ENCODE measurements at regions not wholly inside any gene's neighbourhood (a gene's known extent, or its start where the extent isn't known, plus 50 kb on each side); places are given as distances from the start of the nearest gene placed in this dataset.
A peak's percentile ranks its signal among the peaks of the same experiment; 100 is the strongest.

GRCh38 chr3:22236490-22237270, 485.7 kb upstream of the ZNF385D start:
- no peak for DNase-seq

GRCh38 chr3:22239011-22239410, 488.0 kb upstream of the ZNF385D start:
- DNase-seq, result no peak

- no peak for DNase-seq
Measured at GRCh38 chr3:22241110-22241509, 490.1 kb upstream of the ZNF385D start.

GRCh38 chr3:22244761-22245521, 493.9 kb upstream of the ZNF385D start:
- no peak for DNase-seq

GRCh38 chr3:22245811-22246583, 495.0 kb upstream of the ZNF385D start:
- peak; percentile 60 to 91 for DNase-seq

- DNase-seq, result no peak
Measured at GRCh38 chr3:22249658-22250057, 498.6 kb upstream of the ZNF385D start.

- DNase-seq, result no peak
Measured at GRCh38 chr3:22257252-22257651, 506.2 kb upstream of the ZNF385D start.

GRCh38 chr3:22262386-22262785, 511.4 kb upstream of the ZNF385D start:
- no peak for DNase-seq

GRCh38 chr3:22263042-22263441, 512.0 kb upstream of the ZNF385D start:
- DNase-seq, result no peak

- no peak for DNase-seq
Measured at GRCh38 chr3:22265403-22265802, 514.4 kb upstream of the ZNF385D start.

- peak in 1 of 2 experiments; percentile 34 for DNase-seq
Measured at GRCh38 chr3:22269831-22270230, 518.8 kb upstream of the ZNF385D start.

- no peak for DNase-seq
Measured at GRCh38 chr3:22276351-22276750, 525.3 kb upstream of the ZNF385D start.

- DNase-seq, result no peak
Measured at GRCh38 chr3:22284559-22284958, 533.5 kb upstream of the ZNF385D start.

GRCh38 chr3:22288756-22289155, 537.7 kb upstream of the ZNF385D start:
- DNase-seq, result peak in 1 of 2 experiments; percentile 22

- no peak for DNase-seq
Measured at GRCh38 chr3:22292681-22293080, 541.7 kb upstream of the ZNF385D start.

- DNase-seq, result peak; percentile 62 to 85
Measured at GRCh38 chr3:22296601-22297000, 545.6 kb upstream of the ZNF385D start.

- no peak for DNase-seq
Measured at GRCh38 chr3:22297436-22297835, 546.4 kb upstream of the ZNF385D start.

GRCh38 chr3:22306454-22306853, 555.4 kb upstream of the ZNF385D start:
- DNase-seq, result no peak

GRCh38 chr3:22308871-22309270, 557.9 kb upstream of the ZNF385D start:
- no peak for DNase-seq

- no peak for DNase-seq
Measured at GRCh38 chr3:22315925-22316324, 564.9 kb upstream of the ZNF385D start.

- no peak for DNase-seq
Measured at GRCh38 chr3:22318325-22318724, 567.3 kb upstream of the ZNF385D start.

GRCh38 chr3:22319446-22319845, 568.4 kb upstream of the ZNF385D start:
- no peak for DNase-seq

GRCh38 chr3:22322861-22323260, 571.9 kb upstream of the ZNF385D start:
- DNase-seq, result no peak

GRCh38 chr3:22326305-22326704, 575.3 kb upstream of the ZNF385D start:
- no peak for DNase-seq

Data from NCI-H524 (cell line).